NCI-H146 (cell line): ENCODE measurements at regions not wholly inside any gene's neighbourhood (a gene's known extent, or its start where the extent isn't known, plus 50 kb on each side); places are given as distances from the start of the nearest gene placed in this dataset.
"Not testable (repeated sequence)": the region's sequence is repeated elsewhere in the genome, so short reads cannot be mapped to it uniquely, and the experiment has no call there.

Experiments used
- DNase-seq: peaks from one replicate; lab custom pipeline; 2025; lab: John Stamatoyannopoulos, UW

DNA sequence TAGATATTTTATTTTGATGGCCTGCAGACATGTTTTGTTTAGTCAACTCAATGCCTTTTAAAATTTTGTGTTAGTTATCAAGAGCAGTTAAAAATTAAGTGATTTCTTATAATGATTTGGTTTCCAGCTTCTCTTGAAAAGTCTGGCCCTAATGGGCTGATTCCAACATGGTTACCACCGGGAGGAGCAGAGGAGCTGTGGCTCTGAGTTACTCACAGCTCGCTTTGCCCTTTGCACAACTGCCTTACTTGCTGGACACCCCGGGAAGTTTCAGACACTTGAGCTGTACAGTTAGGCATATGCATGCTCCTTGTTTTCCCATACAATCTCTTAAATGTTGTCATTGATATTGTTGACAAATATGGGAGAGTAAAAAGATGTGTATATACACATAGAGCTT, 173.1 kb upstream of the MMS22L start:
- no peak for DNase-seq

GRCh38 chr6:97459535-97459934, 176.5 kb upstream of the MMS22L start:
- DNase-seq: no peak

GRCh38 chr6:97459986-97460385, 177.0 kb upstream of the MMS22L start:
- DNase-seq: no peak

GRCh38 chr6:97460394-97461080, 177.5 kb upstream of the MMS22L start:
- no peak for DNase-seq

- no peak for DNase-seq
These were observed 178.2 kb upstream of the MMS22L start for GRCh38 chr6:97461218-97461617.

GRCh38 chr6:97462031-97462430, 179.0 kb upstream of the MMS22L start:
- no peak for DNase-seq

DNA sequence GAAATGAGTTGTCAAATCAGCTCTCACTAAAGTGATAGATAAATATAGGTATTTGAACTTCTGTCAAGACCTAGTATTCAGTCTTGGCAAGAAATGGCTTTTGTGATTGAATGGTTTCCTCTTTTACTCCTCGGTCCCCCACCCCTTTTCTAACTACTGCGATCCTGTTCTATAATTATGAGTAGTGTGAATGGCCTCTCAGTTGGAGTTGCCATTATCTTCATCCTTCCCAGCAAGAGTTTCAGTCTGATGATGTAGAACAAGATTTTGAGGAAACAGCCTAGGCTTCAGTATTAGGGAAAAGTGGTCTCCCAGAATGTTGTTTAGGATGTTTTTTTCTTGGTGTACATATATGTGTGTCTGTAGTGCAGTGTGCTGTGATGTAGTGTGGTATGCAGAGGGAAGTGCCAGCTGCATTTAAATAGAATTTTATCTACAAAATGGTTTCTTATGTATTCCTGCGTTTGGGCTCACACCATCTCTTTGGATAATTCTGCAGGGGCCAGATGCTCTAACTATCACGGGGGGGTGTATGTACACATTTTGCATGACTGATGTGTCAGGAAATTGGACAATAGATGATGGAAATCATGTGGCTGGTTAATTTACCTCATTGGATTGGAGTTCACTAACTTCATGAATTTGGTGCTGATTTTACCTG, 180.1 kb upstream of the MMS22L start:
- peak; percentile 67 for DNase-seq

DNA sequence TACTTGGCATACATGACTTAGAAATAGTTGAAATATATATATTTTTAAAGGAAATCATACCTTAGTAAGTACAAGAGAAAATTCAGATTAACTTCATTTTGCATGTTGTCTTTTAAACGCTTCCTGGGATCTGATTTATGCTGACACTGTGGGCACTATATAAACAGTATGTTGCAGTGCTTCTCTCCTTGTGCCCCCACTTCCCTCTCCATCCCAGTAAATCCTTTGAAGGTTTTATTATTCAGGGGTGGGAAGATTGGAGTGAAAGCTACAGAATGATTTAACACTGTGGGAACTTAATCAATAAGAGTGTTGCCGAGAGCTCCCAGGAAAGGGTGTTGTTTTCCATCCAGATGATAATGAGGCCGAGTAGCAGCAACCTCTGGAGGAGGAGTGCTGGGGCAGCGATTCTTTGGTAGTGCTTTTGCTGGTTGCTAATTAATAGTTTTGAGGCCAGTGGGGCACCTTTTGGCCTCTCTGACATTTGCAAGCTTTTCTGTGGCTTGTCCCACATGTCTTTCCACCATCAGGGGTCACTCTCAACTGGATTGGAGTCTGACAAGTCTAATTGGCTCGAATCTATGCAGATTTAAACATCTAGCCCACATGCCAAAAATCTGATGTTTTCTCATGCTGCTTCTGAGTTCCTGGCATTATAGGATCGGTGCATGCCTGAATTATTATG, 183.0 kb upstream of the MMS22L start:
- DNase-seq: no peak

DNA sequence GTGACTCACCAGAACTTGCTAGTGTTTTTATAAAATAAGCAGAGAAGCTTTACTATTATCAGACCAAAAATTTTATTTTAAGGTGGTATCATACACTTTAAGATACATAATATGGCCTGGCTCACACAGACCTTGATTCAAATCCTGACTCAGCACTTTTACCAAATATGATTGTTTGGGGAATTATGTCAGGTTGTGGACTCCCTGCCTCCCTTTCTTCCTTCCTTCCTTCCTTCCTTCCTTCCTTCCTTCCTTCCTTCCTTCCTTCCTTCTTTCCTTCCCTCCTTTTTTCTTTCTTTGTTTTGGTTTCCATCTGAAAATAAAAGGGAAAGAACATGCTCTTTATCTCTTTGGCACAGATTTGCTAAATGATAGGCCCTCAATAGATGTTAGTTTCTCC, 186.0 kb upstream of the MMS22L start:
- DNase-seq: no peak

DNA sequence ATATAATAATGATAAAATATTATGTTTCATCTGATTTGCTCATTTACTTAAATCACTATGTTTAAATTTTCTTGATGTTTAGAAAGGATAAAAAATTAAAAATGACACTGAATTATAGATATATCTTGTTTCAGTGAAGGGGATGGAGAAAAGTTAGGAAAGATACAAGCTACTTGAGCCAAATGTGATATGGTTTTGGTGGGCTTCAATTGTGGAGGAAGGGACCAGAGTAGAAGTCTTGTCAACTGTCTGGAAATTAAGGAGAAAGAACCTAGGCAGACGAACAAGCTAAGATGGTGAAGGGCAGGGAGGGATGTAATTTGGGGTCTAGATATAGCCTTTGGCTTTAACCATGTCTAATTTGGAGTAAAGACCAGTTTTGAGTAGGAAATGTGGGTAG, 186.4 kb upstream of the MMS22L start:
- DNase-seq: no peak

- no peak for DNase-seq
These were observed 187.3 kb upstream of the MMS22L start for GRCh38 chr6:97470322-97470721.

GRCh38 chr6:97473979-97474378, 191.0 kb upstream of the MMS22L start:
- DNase-seq: no peak

- DNase-seq: peak; percentile 81
These were observed 214.8 kb upstream of the MMS22L start for GRCh38 chr6:97497713-97498331.

- DNase-seq: peak; percentile 27
These were observed 218.8 kb upstream of the MMS22L start for GRCh38 chr6:97501853-97502252.

GRCh38 chr6:97508646-97509045, 225.6 kb upstream of the MMS22L start:
- DNase-seq: no peak

- DNase-seq: not testable (repeated sequence)
These were observed 230.2 kb upstream of the MMS22L start for GRCh38 chr6:97513260-97513659.

DNA sequence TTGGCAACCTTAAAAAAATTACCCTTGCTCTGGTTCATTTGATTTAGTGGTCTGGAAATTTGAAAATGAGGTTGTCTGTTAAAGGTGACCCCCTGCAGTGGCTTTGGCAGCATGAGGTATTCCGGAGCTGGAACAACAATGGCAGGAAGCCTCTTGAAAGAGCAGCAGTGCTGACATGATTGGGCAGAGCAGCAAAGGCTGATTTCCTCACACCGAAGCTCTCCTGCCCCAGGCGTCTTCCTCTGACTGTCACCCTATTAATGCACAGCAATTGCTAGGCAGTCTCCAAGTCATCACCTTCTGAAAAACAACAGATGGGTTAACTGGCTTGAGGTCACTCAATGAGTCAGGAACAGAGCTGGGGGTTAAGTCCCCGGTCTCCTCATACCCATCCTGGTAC, 241.8 kb upstream of the MMS22L start:
- peak; percentile 93 for DNase-seq

DNA sequence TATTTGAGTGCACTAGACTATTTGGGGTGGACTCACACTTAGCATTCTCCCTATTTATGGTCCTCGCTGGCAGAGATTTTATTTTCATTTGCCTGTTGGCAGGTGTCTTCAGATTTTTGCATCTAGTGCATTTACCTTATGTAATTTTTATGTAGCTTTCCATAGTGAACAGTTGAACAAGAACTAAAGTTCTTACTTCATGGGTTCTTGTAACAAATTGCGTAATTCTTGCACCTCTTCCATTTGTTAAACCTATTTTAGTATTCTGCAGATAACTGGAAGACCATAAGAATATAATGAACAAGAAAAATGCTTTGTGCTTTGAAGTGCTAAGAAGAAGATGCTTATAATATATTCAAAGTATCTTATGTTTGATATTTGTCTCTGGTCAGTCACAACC, 252.8 kb upstream of the MMS22L start:
- no peak for DNase-seq

- no peak for DNase-seq
These were observed 265.3 kb upstream of the MMS22L start for GRCh38 chr6:97548354-97548753.

DNA sequence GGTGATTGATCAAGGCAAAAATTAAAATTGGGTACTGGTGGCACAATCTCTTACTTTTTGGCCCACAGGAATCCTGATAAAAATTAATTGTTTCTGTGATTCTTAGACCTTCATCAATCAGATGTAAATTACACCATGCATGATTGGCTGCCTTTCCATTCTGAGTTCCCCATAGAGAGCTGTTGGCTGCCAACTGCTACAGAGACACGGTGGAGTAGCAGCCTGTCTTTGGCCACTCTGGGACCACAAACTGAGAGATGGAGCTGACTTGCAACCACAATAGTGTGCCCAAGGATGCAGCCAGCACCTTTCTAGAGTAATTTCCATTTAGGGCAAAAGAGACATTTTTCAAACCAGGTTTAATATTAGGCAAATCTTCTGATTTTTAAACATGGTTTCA, 274.3 kb upstream of the MMS22L start:
- DNase-seq: no peak

DNA sequence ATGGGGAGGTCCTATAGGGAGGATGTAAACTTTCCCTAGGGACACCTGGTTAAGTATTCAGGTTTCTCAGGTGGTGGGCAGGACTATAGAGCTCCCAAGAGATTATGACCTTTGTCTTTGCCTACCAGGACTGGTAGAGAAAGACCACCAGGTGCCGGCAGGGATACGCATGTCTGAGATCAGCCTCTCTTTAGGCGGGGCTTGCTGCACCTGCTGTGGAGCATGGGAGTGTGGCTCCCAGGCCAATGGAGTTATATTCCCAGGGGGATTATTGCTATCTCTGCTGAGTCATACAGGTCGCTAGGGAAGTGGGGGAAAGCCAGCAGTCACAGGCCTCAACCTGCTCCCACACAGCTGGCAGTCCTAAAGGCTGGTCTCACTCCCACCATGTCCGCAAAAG, 280.5 kb upstream of the MMS22L start:
- no peak for DNase-seq

DNA sequence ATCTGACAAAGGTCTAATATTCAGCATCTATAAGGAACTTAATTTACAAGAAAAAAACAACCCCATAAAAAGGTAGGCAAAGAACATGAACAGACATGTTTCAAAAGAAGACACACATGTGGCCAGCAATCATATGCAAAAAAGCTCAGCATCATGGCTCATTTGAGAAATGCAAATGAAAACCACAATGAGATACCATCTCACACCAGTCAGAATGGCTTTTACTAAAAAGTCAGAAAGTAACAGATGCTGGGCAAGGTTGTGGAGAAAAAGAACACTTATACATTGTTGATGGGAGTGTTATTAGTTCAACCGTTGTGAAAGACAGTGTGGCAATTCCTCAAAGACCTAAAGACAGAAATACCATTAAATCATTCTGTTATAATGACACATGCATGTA, 289.9 kb upstream of the MMS22L start:
- no peak for DNase-seq

GRCh38 chr6:97586344-97586743, 303.3 kb upstream of the MMS22L start:
- DNase-seq: peak; percentile 28
